ENCODE measurements at regions not wholly inside any gene's neighbourhood (a gene's known extent, or its start where the extent isn't known, plus 50 kb on each side); places are given as distances from the start of the nearest gene placed in this dataset.
"Not testable (repeated sequence)": the region's sequence is repeated elsewhere in the genome, so short reads cannot be mapped to it uniquely, and the experiment has no call there.

- CTCF ChIA-PET (ENCODE audit: low intra/inter-chr PET ratio); H3K9me3 ChIP-seq (replicated peaks; ENCODE audit: control insufficient read depth, insufficient read depth, low read depth, low read length); ATAC-seq; intact Hi-C loops (cut with micrococcal nuclease); H3K9ac ChIP-seq (ENCODE audit: insufficient read depth in 1 of 2, low read depth in 2 of 2, low read length in 2 of 2); FAIRE-seq; DNase-seq (ENCODE audit: extremely low read depth in 1 of 4, low spot score in 3 of 4); H2AFZ ChIP-seq (ENCODE audit: low read depth, low read length); POLR2A ChIA-PET; H3K27me3 ChIP-seq (ENCODE audit: control insufficient read depth in 2 of 2, insufficient read depth in 2 of 2, low read length in 2 of 2); H3K36me3 ChIP-seq (ENCODE audit: control insufficient read depth, insufficient read depth, low read length); H3K79me2 ChIP-seq (ENCODE audit: control insufficient read depth, insufficient read depth, low read length); in situ Hi-C loops (cut with MboI); H3K9me1 ChIP-seq (ENCODE audit: control insufficient read depth, insufficient read depth, low read length); BruUV-seq (replicated peaks); H3K4me1 ChIP-seq (replicated peaks in 1 of 2; ENCODE audit: control insufficient read depth in 2 of 2, insufficient read depth in 2 of 2, low read length in 2 of 2); H3K27ac ChIP-seq (ENCODE audit: extremely low read depth, low read depth, low read length); H3K4me2 ChIP-seq (ENCODE audit: insufficient read depth, low read length); H4K20me1 ChIP-seq (replicated peaks; ENCODE audit: control insufficient read depth, insufficient read depth, low read length); H3K4me3 ChIP-seq: not testable (repeated sequence)
- TF ChIP-seq CEBPB (tag; IDR thresholded peaks at IDR 0.05) = peak; percentile 71
- WGBS (ENCODE audit: insufficient coverage, low coverage, missing lambda C conversion rate) = 52% methylated on average over 7 of the region's 8 CpGs
These were observed 56.8 kb upstream of the PTMA start for GRCh38 chr2:231651561-231651960.

DNA sequence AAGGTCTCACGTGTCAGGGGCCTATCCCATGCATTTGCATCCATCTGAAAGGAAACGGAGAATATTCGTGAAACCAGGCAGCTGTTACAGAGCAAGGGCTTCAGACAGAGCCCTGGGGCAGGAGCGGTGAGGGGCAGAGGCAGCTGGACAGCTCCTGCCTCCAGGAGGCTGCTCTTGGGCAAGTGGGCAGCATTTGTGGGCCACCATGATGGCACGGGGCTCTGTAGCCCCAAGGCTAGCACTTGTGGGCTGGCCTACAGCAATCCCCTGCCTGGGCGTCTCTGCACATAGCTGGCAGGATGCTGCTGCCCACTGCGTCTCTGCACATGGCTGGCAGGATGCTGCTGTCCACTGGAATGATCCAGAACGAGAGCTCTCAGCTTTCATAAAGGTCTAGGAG lies 52.8 kb upstream of the PTMA start:
- Histone ChIP-seq H3K4me3 (no peak overlapping the region), H3K9me1 (ENCODE audit: control insufficient read depth, insufficient read depth, low read length) (no peaks in the 10 kb centered on the region), H3K4me2 (ENCODE audit: insufficient read depth, low read length) (no peak overlapping the region), H2AFZ (ENCODE audit: low read depth, low read length) (no peak overlapping the region), H3K9ac (ENCODE audit: insufficient read depth in 1 of 2, low read depth in 2 of 2, low read length in 2 of 2) (peak overlapping the region in 1 of 2 experiments; percentile 45; a peak in 1 of 4 replicates), H4K20me1 (replicated peaks; ENCODE audit: control insufficient read depth, insufficient read depth, low read length) (no peaks in the 10 kb centered on the region), H3K27me3 (ENCODE audit: control insufficient read depth in 2 of 2, insufficient read depth in 2 of 2, low read length in 2 of 2) (peaks cover 0 to 6% of the 10 kb centered on the region in 2 experiments; a peak in 2 of 5 replicates), H3K27ac (ENCODE audit: extremely low read depth, low read depth, low read length) (no peak overlapping the region), H3K79me2 (ENCODE audit: control insufficient read depth, insufficient read depth, low read length) (no peaks in the 10 kb centered on the region), H3K4me1 (replicated peaks in 1 of 2; ENCODE audit: control insufficient read depth in 2 of 2, insufficient read depth in 2 of 2, low read length in 2 of 2) (peaks cover 0 to 4% of the 10 kb centered on the region in 2 experiments; a peak in 2 of 5 replicates), H3K36me3 (ENCODE audit: control insufficient read depth, insufficient read depth, low read length) (no peaks in the 10 kb centered on the region), H3K9me3 (replicated peaks; ENCODE audit: control insufficient read depth, insufficient read depth, low read depth, low read length) (no peaks in the 10 kb centered on the region)
- no peak for DNase-seq (ENCODE audit: extremely low read depth in 1 of 4, low spot score in 3 of 4)
- in situ Hi-C loops (cut with MboI) = no loop called here
- TF ChIP-seq REST (IDR thresholded peaks at IDR 0.05; ENCODE audit: borderline replicate concordance) (0 out of 2 replicates have a peak, but pooled peaks have one; percentile 34), REST (CRISPR knock-in tag; IDR thresholded peaks at IDR 0.05; ENCODE audit: low read depth) (no peak), SFPQ (IDR thresholded peaks at IDR 0.05; ENCODE audit: low read depth, low read length) (no peak), PPARD (CRISPR knock-in tag; IDR thresholded peaks at IDR 0.05) (no peak), BRD4 (IDR thresholded peaks at IDR 0.05) (no peak)
- POLR2A ChIA-PET = interaction anchor here (0.8 to 1.1 kb wide), 2 partner anchors 53 to 59 kb away, joined by 3 to 5 read pairs; partner anchors contain the start of gene PTMA
- BruUV-seq (replicated peaks) = no TSS peak
- CTCF ChIA-PET (ENCODE audit: low intra/inter-chr PET ratio) = no interaction called here
- ATAC-seq = no peak
- intact Hi-C loops (cut with micrococcal nuclease) = no loop called here
- 15% methylated on average over 7 of the region's 8 CpGs for WGBS (ENCODE audit: insufficient coverage, low coverage, missing lambda C conversion rate)
- FAIRE-seq = no peak
